Motor neuron (in vitro differentiated cells): ENCODE measurements at regions not wholly inside any gene's neighbourhood (a gene's known extent, or its start where the extent isn't known, plus 50 kb on each side); places are given as distances from the start of the nearest gene placed in this dataset.
A peak's percentile ranks its signal among the peaks of the same experiment; 100 is the strongest.
"Not testable (repeated sequence)": the region's sequence is repeated elsewhere in the genome, so short reads cannot be mapped to it uniquely, and the experiment has no call there.

Experiments used
- ATAC-seq, 8 experiments: fragments of 200-7000 bp; cut with Tn5 transposase; replicated peaks in 6 of 8; 2 replicates each; pipeline ENCODE4 v1.8.0; 2021; ENCODE audit warnings: mild to moderate bottlenecking in 8 of 8, moderate library complexity in 8 of 8
- H3K27ac ChIP-seq, 2 donors: fragments of 250-450 bp; sonication (Bioruptor Pico); 2 replicates each; pipeline ENCODE4 v1.9.0; 2021; ENCODE audit warnings: antibody characterized with exemption in 2 of 2, mild to moderate bottlenecking in 2 of 2, moderate library complexity in 1 of 2
- H3K4me1 ChIP-seq, 2 donors: fragments of 250-450 bp; sonication (Bioruptor Pico); replicated peaks in 1 of 2; 2 replicates each; pipeline ENCODE4 v1.6.1; 2021; ENCODE audit warnings: antibody characterized with exemption in 2 of 2, mild to moderate bottlenecking in 2 of 2, moderate library complexity in 1 of 2
- H3K4me3 ChIP-seq, 5 donors: fragments of 250-450 bp; sonication (Bioruptor Pico); 2 replicates each; pipeline ENCODE4 v1.9.0; 2021; ENCODE audit warnings: antibody characterized with exemption in 5 of 5, mild to moderate bottlenecking in 5 of 5, moderate library complexity in 4 of 5
- WGBS, 10 experiments: fragments of 450-650 bp; shearing (Covaris generic); methylation state at CpG; one replicate each; pipeline ENCODE4 v1.0.0; 2022; 5-methylcytosine and 5-hydroxymethylcytosine counted together
- in situ Hi-C, 9 experiments: fragments of 400-800 bp; cut with MboI; loops; one replicate each; pipeline ENCODE4 v1.15.0; 2021; ENCODE audit warnings: low sequenced_read_pairs in 9 of 9, low pct_unique_long_range_greater_than_20kb in 2 of 9; ENCODE audit not compliant: unreplicated experiment in 9 of 9

- Histone ChIP-seq H3K4me1 (peaks cover 9 to 10% of the 10 kb centered on the region in 2 donors), H3K27ac (no peak overlapping the region), H3K4me3 (no peak overlapping the region)
- no peak for ATAC-seq
- in situ Hi-C loops = no loop called here
- WGBS, 10 experiments = 0 to 100% (median 88%) methylated on average over 1 of the region's 1 CpG; no CpG with 5 or more reads in 2 of the 10 experiments
These were observed 196.3 kb upstream of the NFIA start for GRCh38 chr1:60886090-60886489.

- no peak overlapping the region for H3K4me3 ChIP-seq
- H3K27ac ChIP-seq = no peak overlapping the region
- H3K4me1 ChIP-seq = peaks cover 0 to 4% of the 10 kb centered on the region in 2 donors
- in situ Hi-C loops = no loop called here
- no peak for ATAC-seq
- 80 to 100% (median 100%) methylated on average over 1 to 2 of the region's 2 CpGs; no CpG with 5 or more reads in 3 of the 10 experiments for WGBS, 10 experiments
These were observed 202.2 kb upstream of the NFIA start for GRCh38 chr1:60880202-60880601.

GRCh38 chr1:60878323-60878722 lies 204.0 kb upstream of the NFIA start:
- Histone ChIP-seq H3K4me1 (peaks cover 0 to 4% of the 10 kb centered on the region in 2 donors), H3K4me3 (no peak overlapping the region), H3K27ac (no peak overlapping the region)
- no peak for ATAC-seq
- in situ Hi-C loops = no loop called here
- 0 to 91% (median 80%) methylated on average over 1 of the region's 1 CpG; no CpG with 5 or more reads in 5 of the 10 experiments for WGBS, 10 experiments

GRCh38 chr1:60877376-60877775 lies 205.0 kb upstream of the NFIA start:
- no peak for ATAC-seq
- in situ Hi-C loops = no loop called here
- no peak overlapping the region for H3K4me3 ChIP-seq
- 65 to 100% (median 93%) methylated on average over 3 to 6 of the region's 6 CpGs for WGBS, 10 experiments
- H3K4me1 ChIP-seq = peaks cover 0 to 4% of the 10 kb centered on the region in 2 donors
- H3K27ac ChIP-seq = no peak overlapping the region

GRCh38 chr1:60876952-60877351 lies 205.4 kb upstream of the NFIA start:
- H3K4me1 ChIP-seq = peaks cover 0 to 4% of the 10 kb centered on the region in 2 donors
- in situ Hi-C loops = no loop called here
- H3K4me3 ChIP-seq = no peak overlapping the region
- H3K27ac ChIP-seq = no peak overlapping the region
- ATAC-seq = no peak
- WGBS, 10 experiments = 33 to 100% (median 67%) methylated on average over 1 of the region's 1 CpG; no CpG with 5 or more reads in 1 of the 10 experiments

- Histone ChIP-seq H3K4me3 (no peak overlapping the region), H3K4me1 (peaks cover 0 to 4% of the 10 kb centered on the region in 2 donors), H3K27ac (no peak overlapping the region)
- in situ Hi-C loops = no loop called here
- 67 to 100% (median 89%) methylated on average over 1 of the region's 1 CpG; no CpG with 5 or more reads in 5 of the 10 experiments for WGBS, 10 experiments
- ATAC-seq = peak in 3 of 8 experiments; percentile 9 to 61 (median 40)
These were observed 207.2 kb upstream of the NFIA start for GRCh38 chr1:60875138-60875537.

GRCh38 chr1:60874718-60875117 lies 207.6 kb upstream of the NFIA start:
- in situ Hi-C loops = loop anchor here in 2 of 9 experiments (25.0 kb wide), 1 partner anchor 163 kb away; no protein-coding TSS in a partner anchor
- no peak overlapping the region for H3K4me3 ChIP-seq
- H3K27ac ChIP-seq = no peak overlapping the region
- ATAC-seq = peak in 7 of 8 experiments; percentile 41 to 93 (median 59)
- 20 to 100% (median 73%) methylated on average over 1 to 2 of the region's 4 CpGs; no CpG with 5 or more reads in 2 of the 10 experiments for WGBS, 10 experiments
- H3K4me1 ChIP-seq = peaks cover 0 to 4% of the 10 kb centered on the region in 2 donors

GRCh38 chr1:60873396-60873795 lies 209.0 kb upstream of the NFIA start:
- not testable (repeated sequence) for ATAC-seq, H3K4me3 ChIP-seq, H3K4me1 ChIP-seq, H3K27ac ChIP-seq
- WGBS, 10 experiments = 80 to 99% (median 95%) methylated on average over 1 to 18 of the region's 18 CpGs; no CpG with 5 or more reads in 1 of the 10 experiments
- in situ Hi-C loops = loop anchor here in 2 of 9 experiments (25.0 kb wide), 1 partner anchor 164 kb away; no protein-coding TSS in a partner anchor

GRCh38 chr1:60872426-60873054 lies 209.8 kb upstream of the NFIA start:
- no peak for ATAC-seq
- in situ Hi-C loops = loop anchor here in 2 of 9 experiments (25.0 kb wide), 1 partner anchor 165 kb away; no protein-coding TSS in a partner anchor
- 10 to 91% (median 76%) methylated on average over 2 to 8 of the region's 8 CpGs; no CpG with 5 or more reads in 1 of the 10 experiments for WGBS, 10 experiments
- peaks cover 1 to 4% of the 10 kb centered on the region in 2 donors for H3K4me1 ChIP-seq
- no peak overlapping the region for H3K27ac ChIP-seq
- no peak overlapping the region for H3K4me3 ChIP-seq

GRCh38 chr1:60870269-60870865 lies 212.0 kb upstream of the NFIA start:
- ATAC-seq = no peak
- peaks cover 14 to 18% of the 10 kb centered on the region in 2 donors for H3K4me1 ChIP-seq
- no peak overlapping the region for H3K4me3 ChIP-seq
- in situ Hi-C loops = loop anchor here in 2 of 9 experiments (25.0 kb wide), 1 partner anchor 167 kb away; no protein-coding TSS in a partner anchor
- WGBS, 10 experiments = 0 to 100% (median 83%) methylated on average over 1 to 5 of the region's 5 CpGs
- no peak overlapping the region for H3K27ac ChIP-seq

- Histone ChIP-seq H3K27ac (no peak overlapping the region), H3K4me3 (no peak overlapping the region), H3K4me1 (peaks cover 17 to 18% of the 10 kb centered on the region in 2 donors)
- 81 to 100% (median 96%) methylated on average over 1 to 2 of the region's 2 CpGs for WGBS, 10 experiments
- in situ Hi-C loops = loop anchor here in 2 of 9 experiments (25.0 kb wide), 1 partner anchor 168 kb away; no protein-coding TSS in a partner anchor
- no peak for ATAC-seq
These were observed 213.3 kb upstream of the NFIA start for GRCh38 chr1:60868901-60869663.

- Histone ChIP-seq H3K4me3 (no peak overlapping the region), H3K4me1 (peaks cover 18 to 19% of the 10 kb centered on the region in 2 donors), H3K27ac (no peak overlapping the region)
- peak in 5 of 8 experiments; percentile 31 to 50 (median 36) for ATAC-seq
- in situ Hi-C loops = loop anchor here in 2 of 9 experiments (25.0 kb wide), 1 partner anchor 170 kb away; no protein-coding TSS in a partner anchor
- WGBS, 10 experiments = 15 to 95% (median 58%) methylated on average over 1 to 12 of the region's 12 CpGs
These were observed 214.6 kb upstream of the NFIA start for GRCh38 chr1:60867782-60868181.
